ENCODE measurements at regions not wholly inside any gene's neighbourhood (a gene's known extent, or its start where the extent isn't known, plus 50 kb on each side); places are given as distances from the start of the nearest gene placed in this dataset.

- TF ChIP-seq, protein P1, sequence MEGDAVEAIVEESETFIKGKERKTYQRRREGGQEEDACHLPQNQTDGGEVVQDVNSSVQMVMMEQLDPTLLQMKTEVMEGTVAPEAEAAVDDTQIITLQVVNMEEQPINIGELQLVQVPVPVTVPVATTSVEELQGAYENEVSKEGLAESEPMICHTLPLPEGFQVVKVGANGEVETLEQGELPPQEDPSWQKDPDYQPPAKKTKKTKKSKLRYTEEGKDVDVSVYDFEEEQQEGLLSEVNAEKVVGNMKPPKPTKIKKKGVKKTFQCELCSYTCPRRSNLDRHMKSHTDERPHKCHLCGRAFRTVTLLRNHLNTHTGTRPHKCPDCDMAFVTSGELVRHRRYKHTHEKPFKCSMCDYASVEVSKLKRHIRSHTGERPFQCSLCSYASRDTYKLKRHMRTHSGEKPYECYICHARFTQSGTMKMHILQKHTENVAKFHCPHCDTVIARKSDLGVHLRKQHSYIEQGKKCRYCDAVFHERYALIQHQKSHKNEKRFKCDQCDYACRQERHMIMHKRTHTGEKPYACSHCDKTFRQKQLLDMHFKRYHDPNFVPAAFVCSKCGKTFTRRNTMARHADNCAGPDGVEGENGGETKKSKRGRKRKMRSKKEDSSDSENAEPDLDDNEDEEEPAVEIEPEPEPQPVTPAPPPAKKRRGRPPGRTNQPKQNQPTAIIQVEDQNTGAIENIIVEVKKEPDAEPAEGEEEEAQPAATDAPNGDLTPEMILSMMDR (IDR thresholded peaks at IDR 0.05): no peak
- no peak for TF ChIP-seq POLR2A (IDR thresholded peaks at IDR 0.05)
- TF ChIP-seq EP300 (IDR thresholded peaks at IDR 0.05): no peak
These were observed 166.2 kb upstream of the IQSEC1 start for GRCh38 chr3:13239467-13239760.
